Renal pelvis (tissue), 1 donor: ENCODE measurements at regions not wholly inside any gene's neighbourhood (a gene's known extent, or its start where the extent isn't known, plus 50 kb on each side); places are given as distances from the start of the nearest gene placed in this dataset.

ENCODE experiments used
- DNase-seq: peaks from one replicate; pipeline ENCODE4 v3.0.0-alpha.2; 2013

DNA sequence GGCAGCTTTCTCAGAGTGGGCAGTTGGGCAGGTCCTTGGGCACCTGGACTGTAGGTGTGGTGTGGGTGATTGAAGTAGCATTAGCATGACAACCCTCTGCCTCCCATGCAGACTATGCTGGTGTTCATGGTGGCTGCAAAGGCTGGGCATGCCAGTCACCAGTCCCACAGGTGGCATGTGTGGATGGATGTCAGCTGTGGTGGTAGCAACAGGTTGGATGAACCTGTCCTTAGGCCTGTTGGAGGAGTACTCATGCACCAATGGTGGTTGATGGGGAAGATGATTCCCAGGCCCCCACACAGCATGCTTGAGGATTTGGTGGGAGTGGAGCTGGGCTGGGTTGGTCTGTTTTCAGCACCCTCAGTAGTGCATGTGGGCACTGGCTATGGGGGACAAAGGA lies 251.1 kb downstream of the PAX1 start:
- DNase-seq, result no peak

DNA sequence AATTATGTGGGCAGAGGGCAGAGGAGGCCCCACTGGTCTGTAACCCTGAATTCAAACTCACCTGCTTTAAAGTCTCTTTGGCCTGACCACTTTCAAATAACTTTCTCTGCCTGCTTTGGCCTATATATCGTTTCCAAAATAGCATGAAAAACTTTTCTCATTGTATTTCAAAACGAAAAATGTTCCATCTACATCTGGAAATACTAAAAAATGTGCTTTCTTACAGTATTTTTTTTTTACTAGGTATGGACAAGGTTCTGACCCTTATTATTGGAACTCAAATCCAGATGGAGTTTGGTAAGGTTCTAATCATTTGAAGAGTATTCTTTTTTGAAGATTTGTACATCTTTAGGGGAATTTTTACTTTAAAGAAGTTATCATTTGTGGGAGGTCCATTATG lies 241.9 kb downstream of the PAX1 start:
- no peak for DNase-seq

GRCh38 chr20:21944227-21944626 lies 238.8 kb downstream of the PAX1 start:
- DNase-seq, result no peak

DNA sequence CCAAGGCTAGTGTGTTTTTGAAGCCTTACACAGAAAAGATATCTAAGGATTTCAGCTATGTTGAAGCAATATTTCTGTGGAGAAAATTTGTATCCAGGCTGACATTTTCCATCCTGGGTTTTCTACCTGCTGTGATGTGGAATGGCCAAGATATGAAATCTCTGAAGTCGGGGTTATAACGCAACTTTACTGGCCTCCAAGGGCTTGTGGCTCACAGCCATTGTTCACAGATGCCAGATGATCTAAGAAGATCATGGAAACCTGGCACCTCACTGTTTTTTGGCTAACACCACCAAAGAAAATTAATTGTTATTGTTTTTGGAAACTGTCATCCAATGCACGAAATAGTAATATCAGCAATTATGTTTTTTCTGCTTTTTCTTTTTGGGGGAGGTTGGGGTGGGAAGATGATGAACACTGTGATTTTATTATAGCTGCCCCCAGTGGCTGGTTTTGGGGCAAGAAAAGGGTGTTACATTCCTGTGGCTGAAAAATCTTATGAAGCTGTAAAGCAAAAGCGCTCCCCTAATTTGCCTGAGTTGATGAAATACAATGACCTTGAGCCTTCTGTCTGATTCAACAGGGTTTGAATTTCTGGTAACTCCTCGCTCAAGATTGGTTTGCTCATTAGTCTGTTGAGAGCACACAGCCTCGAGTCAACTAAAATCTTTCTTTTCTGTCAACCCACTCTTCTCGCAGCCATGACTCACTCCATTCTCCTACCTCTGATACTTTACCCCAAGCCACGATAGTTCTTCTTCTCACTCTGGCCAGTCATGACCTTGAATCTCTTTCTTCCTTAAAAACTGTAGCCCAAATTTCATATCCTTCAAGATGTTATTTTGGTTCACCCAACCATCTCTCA lies 236.7 kb downstream of the PAX1 start:
- DNase-seq, result no peak

GRCh38 chr20:21936720-21937380 lies 231.4 kb downstream of the PAX1 start:
- no peak for DNase-seq

- DNase-seq, result no peak
These were observed 230.8 kb downstream of the PAX1 start for GRCh38 chr20:21936261-21936660.

DNA sequence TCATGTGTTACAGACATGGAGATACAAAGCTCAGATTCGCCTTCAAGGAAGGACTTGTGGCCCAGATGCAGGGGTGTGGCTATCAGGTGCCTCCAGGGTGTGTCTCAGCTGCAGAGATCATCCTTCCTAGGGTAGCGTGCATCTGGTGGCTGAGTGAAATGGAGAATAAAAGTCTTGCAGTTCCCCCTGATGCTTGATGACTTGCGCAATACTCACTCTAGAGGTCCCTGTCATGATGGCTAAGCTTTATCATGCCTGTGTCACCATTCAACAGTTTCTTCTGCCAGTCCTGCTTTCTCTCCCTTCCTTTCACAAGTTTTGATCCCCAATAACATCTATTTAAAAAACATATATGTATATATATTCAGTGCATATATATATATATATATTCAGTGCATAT lies 228.1 kb downstream of the PAX1 start:
- no peak for DNase-seq

GRCh38 chr20:21921251-21921650 lies 215.8 kb downstream of the PAX1 start:
- peak; percentile 44 for DNase-seq

GRCh38 chr20:21920211-21920610 lies 214.7 kb downstream of the PAX1 start:
- DNase-seq, result no peak

GRCh38 chr20:21918398-21918797 lies 212.9 kb downstream of the PAX1 start:
- DNase-seq, result no peak

DNA sequence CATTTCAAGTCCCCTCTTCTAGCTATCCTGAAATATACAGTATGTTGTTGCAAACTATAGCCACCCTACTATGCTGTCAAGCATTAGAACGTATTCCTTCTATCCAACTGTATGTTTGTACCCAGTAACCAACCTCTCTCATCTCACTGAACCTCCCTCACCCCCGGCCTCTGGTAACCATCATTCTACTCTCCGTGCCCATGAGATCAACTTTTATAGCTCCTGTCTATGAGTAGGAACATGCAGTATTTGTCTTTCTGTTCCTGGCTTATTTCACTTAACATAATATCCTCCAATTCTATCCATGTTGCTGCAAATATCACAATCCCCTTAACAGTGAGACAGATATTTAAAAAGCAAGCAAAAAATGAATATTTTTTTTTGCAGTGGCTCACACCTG lies 196.9 kb downstream of the PAX1 start:
- no peak for DNase-seq

- DNase-seq, result no peak
These were observed 196.2 kb downstream of the PAX1 start for GRCh38 chr20:21901470-21902275.

GRCh38 chr20:21900431-21900830 lies 195.0 kb downstream of the PAX1 start:
- DNase-seq, result no peak

- DNase-seq, result no peak
These were observed 169.5 kb downstream of the PAX1 start for GRCh38 chr20:21874921-21875320.

- DNase-seq, result no peak
These were observed 168.7 kb downstream of the PAX1 start for GRCh38 chr20:21874127-21874526.

GRCh38 chr20:21873291-21873690 lies 167.8 kb downstream of the PAX1 start:
- DNase-seq, result no peak

- no peak for DNase-seq
These were observed 162.3 kb downstream of the PAX1 start for GRCh38 chr20:21867811-21868210.

- peak; percentile 45 for DNase-seq
These were observed 161.9 kb downstream of the PAX1 start for GRCh38 chr20:21867353-21867752.

DNA sequence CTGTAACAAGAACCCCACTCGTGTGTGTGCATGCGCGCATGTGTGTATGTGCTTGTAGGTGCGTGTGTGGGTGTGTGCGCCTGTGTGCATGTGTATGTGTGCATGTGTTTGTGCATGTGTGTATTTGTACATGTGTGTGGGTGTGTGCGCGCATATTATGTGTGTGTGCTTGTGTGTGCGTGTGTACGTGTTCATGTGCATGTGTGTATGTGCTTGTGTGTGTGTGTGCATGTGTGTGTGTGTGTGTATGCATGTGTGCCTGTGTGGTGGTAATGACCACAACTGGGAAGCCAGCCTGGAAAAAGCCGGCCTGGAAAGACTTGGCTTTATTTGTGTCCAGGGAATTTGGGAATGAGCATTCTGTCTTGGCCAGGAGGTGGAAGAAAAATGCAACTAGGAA lies 157.5 kb downstream of the PAX1 start:
- DNase-seq, result no peak

- DNase-seq, result peak; percentile 15
These were observed 156.9 kb downstream of the PAX1 start for GRCh38 chr20:21862259-21862946.

DNA sequence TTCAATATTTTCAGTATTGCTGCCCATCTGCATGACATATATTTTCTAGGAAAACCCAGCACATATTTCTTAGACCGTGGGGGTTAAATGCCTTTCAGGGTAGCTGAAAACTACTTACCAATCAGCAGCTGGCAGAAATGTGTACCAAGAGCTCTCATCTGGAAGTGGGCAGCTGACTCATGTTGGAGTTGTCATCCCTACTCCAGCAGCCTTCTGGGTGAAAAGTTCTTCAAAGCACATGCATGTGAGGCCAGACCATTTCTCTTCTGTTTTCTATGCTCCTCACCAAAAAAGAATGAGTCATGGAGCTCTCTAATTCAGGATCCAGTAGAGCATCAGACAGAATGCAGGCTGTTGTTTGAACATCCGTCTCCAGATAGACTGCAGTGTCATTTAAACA lies 135.5 kb downstream of the PAX1 start:
- DNase-seq, result no peak

GRCh38 chr20:21839982-21840381 lies 134.5 kb downstream of the PAX1 start:
- DNase-seq, result no peak
